Stimulated activated CD4-positive, alpha-beta T cell treated with anti-CD3 and anti-CD28 coated beads, Interleukin-1b, Interleukin-23, amount 100 ng/mL, for 24 hours (primary cell): ENCODE measurements at regions not wholly inside any gene's neighbourhood (a gene's known extent, or its start where the extent isn't known, plus 50 kb on each side); places are given as distances from the start of the nearest gene placed in this dataset.

ENCODE experiments used
- DNase-seq, 4 experiments: peaks; one replicate each; pipeline ENCODE4 v3.0.0-alpha.2; 2020; ENCODE audit warnings: low read depth in 4 of 4, low spot score in 1 of 4

- no peak for DNase-seq
Observed at GRCh38 chr4:24070117-24070516, 180.3 kb upstream of the PPARGC1A start.

DNA sequence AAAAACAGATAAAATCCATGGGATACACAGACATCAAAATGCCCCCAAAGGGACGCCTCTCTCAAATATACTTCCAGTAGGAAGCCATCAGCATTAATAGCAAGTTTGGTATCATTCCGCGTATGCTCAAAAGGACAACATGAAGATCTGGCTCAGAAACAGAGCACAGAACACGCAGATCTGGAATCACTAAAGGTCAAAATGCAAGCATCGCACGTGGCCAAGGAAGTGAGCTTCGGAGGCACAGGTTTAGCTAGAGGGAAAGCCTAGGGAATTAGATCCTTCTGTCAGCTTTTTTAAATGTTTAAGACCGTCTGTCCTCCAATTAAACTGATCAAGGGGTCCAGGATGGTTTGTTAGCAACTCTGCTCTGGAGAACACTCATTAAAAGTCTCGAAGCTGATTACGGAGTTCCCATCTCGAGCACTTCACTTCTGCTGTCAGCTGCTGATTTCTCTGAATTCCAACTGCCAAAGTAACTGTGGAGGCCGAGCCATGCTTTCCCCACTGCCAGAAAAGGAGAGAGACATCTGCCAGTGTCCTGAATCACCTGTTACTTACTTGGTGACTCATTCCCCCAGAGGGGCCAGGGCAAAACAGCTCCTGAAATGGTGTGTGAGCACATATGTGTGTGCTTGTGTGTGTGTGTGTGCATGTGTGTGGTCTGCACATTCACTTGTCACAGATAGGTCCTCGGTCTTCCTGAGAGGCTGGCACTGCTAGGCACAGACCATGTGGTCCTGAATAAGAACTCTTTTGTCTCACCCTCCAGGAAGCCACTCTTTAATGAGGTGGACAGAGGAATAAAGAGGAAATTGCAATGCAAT lies 177.7 kb upstream of the PPARGC1A start:
- no peak for DNase-seq

- no peak for DNase-seq
Observed at GRCh38 chr4:24065974-24066373, 176.1 kb upstream of the PPARGC1A start.

DNA sequence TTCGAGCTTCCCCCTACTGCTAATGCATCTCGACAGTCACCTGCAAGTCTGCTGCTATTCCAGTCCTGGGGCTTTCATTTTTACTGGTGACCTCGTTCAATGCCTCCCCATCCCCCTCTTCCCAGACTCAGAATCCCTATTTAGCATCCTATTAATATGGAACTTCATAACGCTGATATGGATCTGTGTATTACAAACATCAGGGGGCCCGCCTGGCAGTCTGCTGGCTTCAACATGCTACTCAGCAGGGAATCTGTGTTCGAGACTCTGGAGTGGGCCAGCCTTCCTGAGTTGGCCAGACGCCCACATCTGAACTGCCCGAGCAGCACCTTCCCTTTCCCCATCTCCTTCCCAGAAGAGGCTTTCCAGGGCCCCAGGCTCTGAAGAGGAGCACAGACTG lies 173.9 kb upstream of the PPARGC1A start:
- no peak for DNase-seq

- DNase-seq = no peak
Observed at GRCh38 chr4:24060932-24061331, 171.1 kb upstream of the PPARGC1A start.

DNA sequence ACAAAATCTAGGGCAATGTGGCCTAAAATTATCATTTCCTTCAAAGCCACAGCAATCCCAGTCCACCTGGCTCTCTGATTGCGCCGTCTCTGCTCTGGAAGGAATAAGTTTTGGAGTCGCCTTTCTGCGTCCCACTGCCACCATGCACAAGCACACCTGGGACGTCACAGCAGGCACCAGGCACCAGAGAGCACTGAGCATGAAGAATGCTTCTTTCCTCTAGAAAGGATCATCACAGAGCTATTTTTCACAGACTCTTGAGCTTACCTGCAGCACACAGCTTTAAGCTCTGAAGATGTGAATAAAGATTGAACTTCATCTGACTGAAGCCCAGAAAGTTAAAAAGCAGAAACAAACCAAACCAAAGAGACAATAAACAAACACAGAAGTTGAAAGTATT lies 170.0 kb upstream of the PPARGC1A start:
- DNase-seq = no peak

DNA sequence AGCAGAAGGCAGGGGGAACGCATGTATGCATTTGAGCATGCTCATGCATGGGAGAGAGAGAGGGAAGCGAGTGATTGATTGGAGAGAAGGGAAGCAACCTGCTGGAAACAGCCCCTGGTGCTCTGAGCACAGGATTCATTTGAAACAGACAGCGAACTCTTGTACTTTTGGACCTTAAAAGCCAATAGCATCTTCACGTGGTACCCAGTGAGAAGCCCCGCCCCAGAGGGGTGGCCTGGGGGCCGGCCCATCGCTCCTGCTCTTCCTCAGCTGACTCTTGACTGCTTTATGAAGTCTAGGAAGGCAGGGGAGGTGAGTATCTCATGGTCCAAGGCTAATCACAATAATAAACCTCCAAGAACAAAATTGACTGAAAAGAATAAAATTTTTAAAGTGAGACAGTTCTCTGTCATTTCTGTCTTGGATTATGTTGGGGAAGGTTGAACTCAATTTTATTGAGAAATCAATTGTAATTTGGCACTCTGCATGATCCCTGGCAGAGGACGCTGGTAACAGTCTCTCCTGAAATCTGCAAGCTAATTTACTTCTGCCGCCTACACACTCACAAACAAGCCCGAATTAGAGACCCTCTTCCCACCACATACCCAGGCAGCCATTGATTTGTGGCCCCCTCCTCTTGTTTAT lies 168.2 kb upstream of the PPARGC1A start:
- no peak for DNase-seq

DNA sequence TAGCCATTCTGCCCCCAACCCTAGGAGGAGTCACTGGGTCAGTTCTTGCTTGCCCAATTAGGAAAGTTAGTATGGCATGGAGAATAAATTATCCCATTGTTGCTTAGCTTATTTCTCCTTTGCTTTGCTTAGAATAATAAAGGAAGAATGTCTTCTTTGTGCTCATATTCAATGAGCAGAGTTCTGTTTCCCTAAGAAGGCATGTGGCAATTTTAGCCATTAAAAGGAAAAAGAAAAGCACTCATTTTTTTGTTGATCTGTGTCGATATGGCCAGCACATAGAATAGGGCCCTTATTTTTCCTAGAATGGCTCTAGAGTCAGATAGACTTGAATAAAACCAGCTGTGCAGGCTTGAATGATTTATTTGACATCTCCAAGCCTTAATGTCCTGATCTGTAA lies 166.4 kb upstream of the PPARGC1A start:
- DNase-seq = no peak

- no peak for DNase-seq
Observed at GRCh38 chr4:24055623-24056022, 165.8 kb upstream of the PPARGC1A start.

- DNase-seq = no peak
Observed at GRCh38 chr4:24054910-24055309, 165.1 kb upstream of the PPARGC1A start.

- no peak for DNase-seq
Observed at GRCh38 chr4:24053934-24054333, 164.1 kb upstream of the PPARGC1A start.

- no peak for DNase-seq
Observed at GRCh38 chr4:24044610-24045589, 155.1 kb upstream of the PPARGC1A start.

DNA sequence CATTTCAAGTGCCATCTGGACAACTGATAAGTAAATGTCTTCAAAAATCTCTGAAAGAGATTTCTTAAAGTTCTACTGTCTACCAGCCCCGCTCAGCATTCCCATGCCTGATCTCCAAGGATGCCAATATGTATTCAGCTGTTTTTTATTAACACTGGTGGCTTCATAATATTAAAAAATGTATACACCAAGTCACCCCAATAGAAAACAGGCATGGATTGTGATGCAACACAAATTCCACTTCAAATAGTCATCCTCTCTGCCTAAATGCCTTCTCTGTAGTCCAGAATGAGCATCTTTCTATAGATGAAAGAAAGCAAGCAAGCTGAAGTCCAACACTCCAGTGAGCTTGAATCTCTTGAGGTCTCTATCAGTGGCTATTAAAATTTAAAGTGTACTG lies 152.2 kb upstream of the PPARGC1A start:
- DNase-seq = no peak

DNA sequence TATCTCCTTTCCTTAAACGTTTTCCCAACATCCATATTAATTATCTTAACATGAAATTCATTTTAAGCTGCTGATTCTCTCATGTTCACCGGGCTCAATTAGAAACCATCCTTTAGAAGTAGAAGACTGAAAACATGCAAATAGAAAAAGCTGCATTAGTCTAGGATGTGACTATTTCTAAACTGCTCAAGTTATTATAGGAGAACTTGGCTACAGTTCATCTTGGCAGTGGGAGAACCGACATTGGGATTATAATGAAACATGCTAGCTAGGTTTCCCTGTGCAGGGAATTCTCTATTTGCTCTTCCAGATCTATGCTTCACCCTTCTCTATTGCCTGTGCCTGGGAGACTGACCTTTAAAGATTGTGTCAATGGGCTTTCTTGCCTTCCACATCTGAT lies 151.0 kb upstream of the PPARGC1A start:
- no peak for DNase-seq

GRCh38 chr4:24033626-24034025 lies 143.8 kb upstream of the PPARGC1A start:
- no peak for DNase-seq

- DNase-seq = no peak
Observed at GRCh38 chr4:24032371-24032989, 142.6 kb upstream of the PPARGC1A start.

DNA sequence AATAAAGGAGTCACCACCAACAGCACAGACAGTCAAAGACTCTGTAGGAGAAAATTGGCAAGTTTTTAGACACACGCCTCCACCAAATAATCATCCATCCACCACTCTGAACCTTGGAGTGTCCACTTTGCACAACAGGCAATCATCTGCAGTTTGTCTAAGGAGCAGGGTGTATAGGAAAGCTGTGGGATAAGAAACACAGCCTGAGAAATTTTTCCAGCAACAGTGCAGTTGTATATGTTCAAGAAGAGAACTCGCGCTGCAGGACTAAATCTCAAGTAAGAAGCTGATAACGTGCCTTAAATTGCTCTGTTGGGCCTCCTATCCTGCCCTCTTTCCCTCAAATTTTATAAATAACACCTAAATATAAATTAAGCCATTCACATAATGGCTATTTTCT lies 136.7 kb upstream of the PPARGC1A start:
- no peak for DNase-seq

GRCh38 chr4:24024605-24025004 lies 134.8 kb upstream of the PPARGC1A start:
- no peak for DNase-seq

- DNase-seq = no peak
Observed at GRCh38 chr4:24024157-24024556, 134.3 kb upstream of the PPARGC1A start.

DNA sequence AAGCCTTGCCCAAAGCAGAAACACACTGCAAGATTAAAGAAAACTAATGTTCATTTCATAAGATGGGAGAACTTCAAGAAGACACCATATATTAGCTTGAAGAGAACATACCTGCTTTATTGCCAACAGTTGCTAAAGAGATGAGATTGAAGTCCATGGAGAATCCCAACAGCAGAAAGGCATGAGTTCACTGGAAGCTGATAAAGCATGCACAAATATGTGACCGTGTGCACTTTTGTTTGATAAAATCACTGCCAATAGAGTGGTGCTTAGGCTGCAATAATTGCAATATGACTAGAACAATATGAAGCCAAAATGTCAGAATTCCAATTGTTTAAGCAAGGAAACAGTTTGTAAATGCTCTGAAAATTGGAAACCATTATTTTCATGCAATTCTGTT lies 125.9 kb upstream of the PPARGC1A start:
- no peak for DNase-seq
